ENCODE measurements at regions not wholly inside any gene's neighbourhood (a gene's known extent, or its start where the extent isn't known, plus 50 kb on each side); places are given as distances from the start of the nearest gene placed in this dataset.
"Not testable (repeated sequence)": the region's sequence is repeated elsewhere in the genome, so short reads cannot be mapped to it uniquely, and the experiment has no call there.

- Histone ChIP-seq H3K4me1 (no peaks in the 10 kb centered on the region), H3K27me3 (no peaks in the 10 kb centered on the region), H3K36me3 (no peaks in the 10 kb centered on the region), H3K4me3 (no peak overlapping the region), H3K27ac (no peak overlapping the region), H3K9me3 (no peaks in the 10 kb centered on the region)
- ATAC-seq (ENCODE audit: low FRiP score in 2 of 2), result no peak
- WGBS, 2 donors, result 75 to 100% methylated on average over 1 to 6 of the region's 6 CpGs
- TF ChIP-seq POLR2AphosphoS5 (IDR thresholded peaks at IDR 0.05) (no peak), POLR2A (IDR thresholded peaks at IDR 0.05) (no peak)
- DNase-seq, result peak in 1 of 2 donors; percentile 14
These were observed 561.4 kb downstream of the MATN1 start for GRCh38 chr1:30161953-30162352.

GRCh38 chr1:30160999-30161689 is 562.2 kb downstream of the MATN1 start:
- H3K9me3 ChIP-seq, result no peaks in the 10 kb centered on the region
- no peaks in the 10 kb centered on the region for H3K4me1 ChIP-seq
- 85 to 86% methylated on average over 12 of the region's 12 CpGs for WGBS, 2 donors
- DNase-seq, result peak in 1 of 2 donors; percentile 61
- no peak overlapping the region for H3K4me3 ChIP-seq
- TF ChIP-seq CTCF (IDR thresholded peaks at IDR 0.05) (no peak), POLR2A (IDR thresholded peaks at IDR 0.05) (no peak), POLR2AphosphoS5 (IDR thresholded peaks at IDR 0.05) (no peak), EP300 (IDR thresholded peaks at IDR 0.05) (no peak)
- no peaks in the 10 kb centered on the region for H3K27me3 ChIP-seq
- H3K36me3 ChIP-seq, result no peaks in the 10 kb centered on the region
- ATAC-seq (ENCODE audit: low FRiP score in 2 of 2), result peak in 1 of 2 donors; percentile 68
- no peak overlapping the region for H3K27ac ChIP-seq

- 48 to 62% methylated on average over 3 of the region's 3 CpGs for WGBS, 2 donors
- Histone ChIP-seq H3K27me3 (no peaks in the 10 kb centered on the region), H3K9me3 (no peaks in the 10 kb centered on the region), H3K27ac (no peak overlapping the region), H3K4me3 (no peak overlapping the region), H3K4me1 (no peaks in the 10 kb centered on the region), H3K36me3 (no peaks in the 10 kb centered on the region)
- ATAC-seq (ENCODE audit: low FRiP score in 2 of 2), result no peak
- no peak for DNase-seq
- TF ChIP-seq CTCF (IDR thresholded peaks at IDR 0.05) (no peak), EP300 (IDR thresholded peaks at IDR 0.05) (no peak), POLR2A (IDR thresholded peaks at IDR 0.05) (no peak), POLR2AphosphoS5 (IDR thresholded peaks at IDR 0.05) (no peak)
These were observed 564.4 kb downstream of the MATN1 start for GRCh38 chr1:30159015-30159414.

GRCh38 chr1:30155698-30156097 is 567.7 kb downstream of the MATN1 start:
- H3K9me3 ChIP-seq; DNase-seq; H3K4me3 ChIP-seq; H3K27me3 ChIP-seq; ATAC-seq (ENCODE audit: low FRiP score in 2 of 2); H3K36me3 ChIP-seq; H3K27ac ChIP-seq; H3K4me1 ChIP-seq: not testable (repeated sequence)
- WGBS, 2 donors, result 95 to 96% methylated on average over 2 of the region's 2 CpGs

- H3K27ac ChIP-seq; ATAC-seq (ENCODE audit: low FRiP score in 2 of 2); H3K4me3 ChIP-seq; H3K9me3 ChIP-seq; H3K27me3 ChIP-seq; H3K36me3 ChIP-seq; DNase-seq; H3K4me1 ChIP-seq: not testable (repeated sequence)
- 83 to 84% methylated on average over 3 of the region's 3 CpGs for WGBS, 2 donors
These were observed 568.1 kb downstream of the MATN1 start for GRCh38 chr1:30155253-30155652.

- no peak for ATAC-seq (ENCODE audit: low FRiP score in 2 of 2)
These were observed 569.5 kb downstream of the MATN1 start for GRCh38 chr1:30153743-30154449.

More at GRCh38 chr1:30153743-30154449, 569.5 kb downstream of the MATN1 start:
- TF ChIP-seq POLR2AphosphoS5 (IDR thresholded peaks at IDR 0.05) (no peak), EP300 (IDR thresholded peaks at IDR 0.05) (no peak), CTCF (IDR thresholded peaks at IDR 0.05) (no peak), POLR2A (IDR thresholded peaks at IDR 0.05) (no peak)
- no peak overlapping the region for H3K27ac ChIP-seq
- no peaks in the 10 kb centered on the region for H3K4me1 ChIP-seq
- DNase-seq, result no peak
- no peaks in the 10 kb centered on the region for H3K27me3 ChIP-seq
- WGBS, 2 donors, result 57 to 76% methylated on average over 4 of the region's 4 CpGs
- H3K4me3 ChIP-seq, result no peak overlapping the region
- H3K9me3 ChIP-seq, result peaks cover 0 to 6% (median 0%) of the 10 kb centered on the region in 4 donors
- H3K36me3 ChIP-seq, result no peaks in the 10 kb centered on the region

Data from upper lobe of left lung (tissue), 6 donors.